GM18858 (cell line): ENCODE measurements at regions not wholly inside any gene's neighbourhood (a gene's known extent, or its start where the extent isn't known, plus 50 kb on each side); places are given as distances from the start of the nearest gene placed in this dataset.
"Not testable (repeated sequence)": the region's sequence is repeated elsewhere in the genome, so short reads cannot be mapped to it uniquely, and the experiment has no call there.

Source experiments
- ATAC-seq: cut with Tn5 transposase; IDR thresholded peaks from one replicate; pipeline ENCODE4 v1.9.1; 2021; ENCODE audit not compliant: unreplicated experiment

GRCh38 chr3:5035113-5035512, 55.9 kb downstream of the BHLHE40 start:
- no peak for ATAC-seq

GRCh38 chr3:5035692-5036391, 56.6 kb downstream of the BHLHE40 start:
- ATAC-seq: no peak

GRCh38 chr3:5036392-5036766, 57.1 kb downstream of the BHLHE40 start:
- no peak for ATAC-seq

GRCh38 chr3:5036858-5037257, 57.6 kb downstream of the BHLHE40 start:
- ATAC-seq: no peak

DNA sequence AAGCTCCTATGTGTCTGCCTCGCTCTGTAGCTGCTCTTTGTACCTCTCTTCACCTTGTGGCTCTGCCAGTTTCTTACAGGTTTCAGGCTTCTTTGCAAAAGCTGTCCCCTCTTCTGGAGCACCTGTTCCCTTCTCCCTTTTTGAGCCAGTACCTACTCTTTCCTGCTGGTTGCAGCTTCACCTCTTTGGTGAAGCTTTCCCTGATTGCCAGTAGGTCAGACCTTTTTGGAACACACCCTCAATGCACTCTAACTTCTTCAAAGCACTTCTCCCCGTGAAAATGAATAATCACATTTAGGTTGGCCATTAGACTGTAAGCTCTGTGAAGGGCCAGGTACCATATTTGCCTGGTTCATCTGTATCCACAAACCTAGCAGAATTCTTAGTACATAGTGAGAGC, 60.3 kb downstream of the BHLHE40 start:
- ATAC-seq: no peak

DNA sequence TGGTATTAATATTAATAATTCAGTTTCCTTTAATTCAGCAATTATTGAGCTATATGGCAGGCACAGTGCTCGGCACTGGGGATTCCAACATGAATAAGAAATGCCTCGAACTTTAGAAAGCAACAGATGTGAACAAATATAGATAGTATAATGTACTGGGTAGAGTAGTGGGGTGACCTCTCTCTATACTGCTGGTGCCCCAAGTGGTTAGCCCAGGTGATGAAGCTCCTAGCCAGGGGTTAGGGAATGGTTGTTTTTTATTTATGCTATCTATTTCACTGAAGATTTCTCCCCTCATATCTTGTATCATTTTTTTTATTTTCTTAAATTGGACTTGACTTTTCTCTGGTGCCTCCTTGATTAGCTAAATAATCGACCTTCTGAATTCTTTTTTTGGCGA, 62.1 kb downstream of the BHLHE40 start:
- ATAC-seq: no peak

GRCh38 chr3:5045961-5046360, 66.7 kb downstream of the BHLHE40 start:
- ATAC-seq: no peak

- no peak for ATAC-seq
Observed at GRCh38 chr3:5047764-5048419, 68.7 kb downstream of the BHLHE40 start.

DNA sequence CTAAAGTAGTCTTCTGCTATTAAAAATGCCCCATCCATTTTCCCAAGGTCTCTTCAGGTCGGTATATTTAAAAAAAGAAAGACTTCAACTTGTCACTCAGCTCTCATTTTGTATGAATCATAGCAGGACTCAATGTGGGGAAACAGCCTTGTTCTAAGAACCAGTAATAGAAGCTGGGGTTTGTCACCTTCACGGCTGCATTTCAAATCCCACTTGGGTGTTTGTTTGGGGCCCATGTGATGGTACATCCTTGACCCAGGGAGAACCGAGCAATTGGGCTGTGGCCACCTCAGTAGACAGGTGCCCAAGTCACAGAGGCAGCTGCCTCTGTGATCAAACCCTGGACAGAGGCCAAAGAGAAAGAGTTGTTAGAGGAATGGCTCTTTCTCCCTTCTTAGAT, 70.3 kb upstream of the ARL8B start:
- ATAC-seq: peak; percentile 80

DNA sequence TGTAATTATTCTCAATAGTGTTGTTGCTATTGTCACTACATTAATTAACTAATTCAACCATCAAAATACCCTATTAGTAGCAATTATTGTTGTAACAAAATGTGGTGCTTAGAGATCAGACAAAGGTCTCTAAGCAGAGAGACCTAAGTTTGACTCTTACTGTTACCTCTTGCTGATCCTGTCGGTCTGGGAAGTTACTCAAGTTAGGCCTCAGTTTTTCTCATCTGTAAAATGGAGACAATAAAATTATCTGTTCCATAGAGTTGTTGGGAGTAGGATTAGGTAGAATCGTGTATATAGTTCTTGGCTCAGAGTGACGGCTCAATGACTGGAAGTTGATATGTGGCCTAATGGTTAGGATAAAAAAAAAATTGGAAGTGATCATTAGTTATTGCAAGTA, 69.8 kb upstream of the ARL8B start:
- no peak for ATAC-seq

DNA sequence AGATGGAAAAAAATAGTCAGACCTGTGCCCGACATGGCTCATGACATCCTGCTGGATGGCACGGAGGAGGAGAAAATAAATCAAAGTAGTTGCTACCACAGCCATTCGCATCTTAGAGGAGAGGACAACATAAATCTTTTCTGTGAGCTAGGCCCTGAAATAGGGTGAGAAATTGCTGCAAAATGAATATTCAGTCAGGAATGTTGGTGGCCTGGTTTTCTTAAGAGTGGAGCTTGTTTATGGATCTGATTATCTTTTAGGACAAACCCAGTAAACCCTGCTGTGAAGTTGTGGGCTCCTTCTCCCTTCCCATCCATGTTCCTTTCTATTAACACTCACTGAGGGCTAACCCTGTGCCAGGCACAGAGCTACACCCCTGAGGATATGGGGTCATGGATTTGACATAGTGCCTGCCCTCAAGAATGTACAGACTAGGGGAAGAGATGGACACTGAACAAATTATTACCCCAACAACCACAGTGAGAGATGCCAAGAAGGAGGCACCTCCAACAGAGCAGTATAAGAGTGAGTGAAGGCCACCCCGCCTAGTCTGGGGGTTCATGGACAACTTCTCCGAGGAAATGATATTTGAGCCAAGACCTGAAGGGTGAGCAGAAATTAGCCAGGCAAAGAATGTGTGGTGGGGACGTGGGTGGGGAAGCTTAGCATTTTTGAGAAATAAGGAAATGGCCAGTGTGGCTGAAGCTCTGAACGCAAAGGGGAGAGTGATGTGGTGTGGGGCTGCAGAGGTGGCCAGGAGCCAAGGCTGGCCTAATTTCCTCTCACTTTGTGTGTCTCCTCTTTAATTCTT, 68.9 kb upstream of the ARL8B start:
- ATAC-seq: no peak

DNA sequence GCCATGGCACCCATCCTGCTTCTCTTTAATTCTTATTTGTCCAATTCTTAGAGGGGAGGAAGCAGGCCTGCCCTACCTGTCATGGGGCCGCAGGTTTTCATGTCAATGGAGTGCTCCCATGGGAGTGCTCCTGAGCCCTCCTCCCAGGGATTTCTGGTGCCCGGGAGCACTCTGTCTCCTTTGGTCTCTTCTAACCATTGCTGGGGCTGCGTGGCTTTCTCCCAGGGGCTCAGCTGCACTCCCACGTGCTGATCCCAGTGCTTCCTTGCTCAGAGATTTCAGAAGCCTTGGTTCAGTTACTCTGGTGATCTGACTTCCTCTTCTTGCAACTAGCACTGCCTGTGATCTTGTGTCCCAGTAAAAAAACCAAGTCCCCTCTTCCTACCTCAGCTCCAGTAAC, 68.0 kb upstream of the ARL8B start:
- ATAC-seq: no peak

GRCh38 chr3:5054579-5054978, 67.5 kb upstream of the ARL8B start:
- ATAC-seq: not testable (repeated sequence)

GRCh38 chr3:5055357-5056110, 66.6 kb upstream of the ARL8B start:
- ATAC-seq: no peak

DNA sequence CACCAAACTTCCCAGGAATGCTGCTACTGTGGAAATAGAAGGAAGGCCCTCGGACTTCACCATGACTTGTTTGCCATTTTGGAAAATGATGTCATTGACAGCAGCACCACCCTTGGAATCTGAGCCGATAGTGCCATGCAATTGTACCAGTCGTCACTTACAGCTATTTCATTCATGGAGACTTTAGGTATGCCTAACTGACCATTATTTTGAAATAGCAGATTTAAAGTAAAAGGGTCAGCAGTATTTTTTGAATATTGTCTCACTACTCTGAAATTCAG, 66.0 kb upstream of the ARL8B start:
- no peak for ATAC-seq

- ATAC-seq: no peak
Observed at GRCh38 chr3:5057272-5057671, 64.8 kb upstream of the ARL8B start.

- peak; percentile 90 for ATAC-seq
Observed at GRCh38 chr3:5057857-5058324, 64.2 kb upstream of the ARL8B start.

GRCh38 chr3:5058471-5058951, 63.6 kb upstream of the ARL8B start:
- no peak for ATAC-seq

GRCh38 chr3:5059782-5060181, 62.3 kb upstream of the ARL8B start:
- ATAC-seq: no peak

DNA sequence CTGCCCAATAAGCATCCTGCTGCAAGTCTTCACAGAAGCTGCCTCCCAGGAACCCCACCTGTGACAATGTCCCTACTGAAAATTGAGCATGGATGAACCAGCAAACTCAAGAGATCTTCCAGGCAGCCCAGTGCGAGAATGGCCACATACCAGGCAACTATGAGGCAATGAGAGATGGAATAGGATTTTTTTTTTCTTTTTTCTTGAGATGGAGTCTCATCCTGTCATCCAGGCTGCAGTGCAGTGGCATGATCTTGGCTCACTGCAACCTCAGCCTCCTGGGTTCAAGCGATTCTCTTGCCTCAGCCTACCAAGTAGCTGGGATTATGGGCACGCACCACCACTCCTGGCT, 60.9 kb upstream of the ARL8B start:
- no peak for ATAC-seq

DNA sequence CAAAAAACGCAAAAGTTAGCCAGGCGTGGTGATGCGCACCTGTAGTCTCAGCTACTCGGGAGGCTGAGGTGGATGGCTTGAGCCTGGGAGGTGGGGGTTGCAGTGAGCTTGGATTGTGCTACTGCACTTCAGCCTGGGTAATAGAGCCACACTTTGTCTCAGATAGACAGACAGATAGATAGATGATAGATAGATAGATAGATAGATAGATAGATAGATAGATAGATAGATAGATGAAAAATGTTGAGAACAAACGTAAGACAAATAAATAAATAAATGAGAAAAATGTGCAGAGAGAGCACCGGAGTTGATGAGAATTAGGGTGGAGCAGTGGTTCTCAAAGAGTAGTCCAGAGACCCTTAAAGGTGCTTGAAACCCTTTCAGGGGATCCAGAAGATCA, 58.4 kb upstream of the ARL8B start:
- ATAC-seq: no peak
